Inflammatory macrophage treated with lipopolysaccharide for 4 hours (primary cell): ENCODE measurements at regions not wholly inside any gene's neighbourhood (a gene's known extent, or its start where the extent isn't known, plus 50 kb on each side); places are given as distances from the start of the nearest gene placed in this dataset.
A peak's percentile ranks its signal among the peaks of the same experiment; 100 is the strongest.

Experiments
- DNase-seq: peaks from one replicate; pipeline ENCODE4 v3.0.0-alpha.2; 2020

DNA sequence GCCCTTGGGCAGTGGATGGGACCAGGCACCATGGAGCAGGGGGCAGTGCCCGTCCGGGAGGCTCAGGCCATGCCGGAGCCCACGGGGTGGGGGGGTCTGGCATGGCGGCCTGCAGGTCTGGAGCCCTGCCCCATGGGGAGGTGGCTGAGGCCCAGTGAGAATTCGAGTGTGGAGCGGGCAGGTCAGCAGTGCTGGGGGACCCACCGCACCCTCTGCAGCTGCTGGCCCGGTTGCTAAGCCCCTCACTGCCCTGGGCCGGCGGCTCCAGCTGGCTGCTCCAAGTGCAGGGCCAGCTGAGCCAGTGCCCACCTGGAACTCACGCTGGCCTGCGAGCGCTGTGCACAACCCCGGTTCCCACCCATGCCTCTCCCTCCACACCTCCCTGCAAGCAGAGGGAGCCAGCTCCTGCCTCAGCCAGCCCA is 1157.9 kb upstream of the ADGRL3 start:
- DNase-seq, result no peak

DNA sequence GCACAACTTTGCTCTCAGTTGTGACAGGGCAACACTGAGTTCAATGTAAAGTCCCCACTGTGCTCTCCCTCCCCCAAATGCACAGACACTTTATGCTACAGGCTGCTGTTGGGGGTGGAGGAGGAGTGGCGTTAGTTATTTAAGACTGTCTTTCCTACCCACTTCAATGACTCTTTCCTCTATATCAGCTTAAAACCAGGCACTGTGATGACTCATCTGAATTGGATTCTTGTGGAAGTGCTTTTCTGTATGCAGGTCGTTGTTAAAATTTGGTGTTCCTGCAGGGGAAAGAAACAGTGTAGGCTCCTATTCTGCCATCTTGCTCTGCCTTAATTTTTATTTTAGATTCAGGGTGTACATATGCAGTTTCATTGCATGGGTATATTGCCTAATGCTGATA is 1157.2 kb upstream of the ADGRL3 start:
- DNase-seq, result no peak

DNA sequence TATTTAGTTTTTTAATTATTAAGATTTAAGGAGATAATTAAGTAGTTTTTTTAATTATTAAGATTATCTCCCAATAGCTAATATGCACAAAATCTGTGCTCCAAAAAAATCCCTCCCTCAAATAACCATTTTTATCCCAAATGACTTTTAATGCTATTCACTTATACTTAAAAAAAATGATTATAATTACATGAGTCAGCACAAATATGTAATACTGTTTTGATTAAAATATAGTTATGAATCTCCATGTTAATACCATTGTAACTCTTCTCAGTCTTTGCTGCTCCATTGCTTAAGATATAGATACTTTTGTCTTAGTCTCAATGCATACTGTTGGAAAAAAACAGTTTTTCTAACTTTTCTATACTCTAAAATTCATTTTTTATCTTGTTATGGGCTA is 1121.1 kb upstream of the ADGRL3 start:
- DNase-seq, result no peak

DNA sequence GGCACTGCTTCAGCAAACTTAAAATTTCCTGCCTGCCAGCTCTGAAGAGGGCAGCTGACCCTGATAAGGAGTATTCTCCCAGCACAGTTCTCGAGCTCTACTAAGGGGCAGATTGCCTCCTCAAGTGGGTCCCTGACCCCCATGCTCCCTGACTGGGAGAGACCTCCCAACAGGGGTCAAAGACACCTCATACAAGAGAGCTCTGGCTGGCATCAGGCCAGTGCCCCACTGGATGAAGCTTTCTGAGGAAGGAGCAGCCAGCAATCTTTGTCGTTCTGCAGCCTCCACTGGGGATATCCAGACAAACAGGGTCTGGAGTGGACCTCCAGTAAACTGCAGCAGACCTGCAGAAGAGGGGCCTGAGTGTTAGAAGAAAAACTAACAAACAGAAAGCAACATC is 1118.3 kb upstream of the ADGRL3 start:
- no peak for DNase-seq

DNA sequence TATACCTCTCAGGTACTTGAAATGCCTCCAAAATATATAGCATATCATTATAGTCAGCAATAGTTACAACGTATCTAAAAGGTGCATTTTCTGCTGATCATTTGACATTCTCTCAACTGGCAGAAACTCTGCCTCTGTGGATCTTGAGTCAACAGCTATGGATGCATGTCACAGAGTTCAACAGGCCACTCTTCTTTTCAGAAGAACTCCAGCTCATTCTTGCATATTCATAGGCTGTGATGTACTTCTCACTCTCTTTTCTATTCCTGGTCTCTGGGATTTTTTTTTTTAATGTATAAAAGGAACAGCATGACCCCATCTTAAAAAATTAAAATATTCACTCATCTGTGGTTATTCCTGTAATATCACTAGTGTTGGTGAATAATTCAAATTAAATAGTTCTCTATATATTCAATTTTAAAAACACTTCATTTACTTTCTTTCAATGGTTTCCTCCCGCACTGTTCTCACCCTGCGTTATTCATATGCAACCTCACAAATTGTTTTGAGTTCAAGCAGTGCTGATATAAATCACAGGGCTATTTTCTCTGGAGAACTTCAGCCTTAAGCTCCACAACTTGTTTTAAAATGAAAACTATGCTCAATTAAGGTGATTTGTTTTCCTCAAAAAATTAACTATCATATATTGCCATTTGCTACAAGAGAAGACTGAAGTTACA is 1111.2 kb upstream of the ADGRL3 start:
- no peak for DNase-seq

DNA sequence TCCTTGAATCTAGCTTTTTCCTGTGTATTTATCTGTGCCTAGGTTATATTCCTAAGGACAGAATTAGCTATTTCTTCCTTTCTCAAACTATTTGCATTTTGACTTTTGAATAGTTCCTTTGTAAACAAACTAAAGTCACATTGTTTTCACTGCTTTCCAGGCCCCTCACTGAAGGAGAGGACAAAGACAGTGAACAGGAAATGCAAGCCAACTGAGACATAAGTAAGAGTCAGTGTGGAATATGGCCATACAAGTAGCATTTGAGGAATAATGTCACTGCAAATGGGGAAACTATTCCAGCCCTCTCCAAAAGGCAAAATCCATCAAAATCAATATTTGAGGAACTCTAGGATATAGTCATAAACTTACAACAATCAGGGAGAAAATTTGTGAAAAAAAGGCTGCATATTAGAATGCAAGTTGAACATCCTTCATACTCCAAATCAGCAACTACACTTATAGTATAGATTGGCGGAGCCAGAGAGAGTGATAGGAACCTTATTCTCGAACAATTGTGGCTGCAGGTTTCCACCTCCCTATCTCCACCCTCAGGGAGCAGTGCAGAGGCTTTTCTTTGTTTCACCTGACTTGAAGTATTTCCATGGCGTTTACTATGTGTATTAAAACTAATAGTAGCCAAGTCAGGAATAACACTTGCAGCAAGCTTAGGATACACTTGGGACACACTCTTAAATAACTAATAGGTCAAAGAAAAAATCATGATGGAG is 1110.4 kb upstream of the ADGRL3 start:
- no peak for DNase-seq

DNA sequence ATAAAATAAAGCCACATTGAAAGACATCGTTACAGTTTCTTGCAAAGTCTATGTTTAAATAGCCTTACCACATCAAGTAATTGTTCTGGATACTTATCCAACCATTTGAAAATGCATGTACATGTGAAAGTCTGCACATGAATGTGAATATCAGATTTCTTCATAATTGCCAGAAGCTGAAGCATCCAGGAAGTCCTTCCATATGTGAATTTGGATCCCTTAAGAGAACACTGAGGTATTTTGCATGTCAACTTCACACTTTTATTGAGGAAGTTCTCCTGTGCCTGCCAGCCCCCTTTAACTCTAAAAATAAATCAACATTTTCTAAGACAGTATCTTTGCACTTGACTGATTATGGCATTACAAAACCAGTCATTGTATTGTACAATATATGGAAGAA is 1103.5 kb upstream of the ADGRL3 start:
- no peak for DNase-seq

DNA sequence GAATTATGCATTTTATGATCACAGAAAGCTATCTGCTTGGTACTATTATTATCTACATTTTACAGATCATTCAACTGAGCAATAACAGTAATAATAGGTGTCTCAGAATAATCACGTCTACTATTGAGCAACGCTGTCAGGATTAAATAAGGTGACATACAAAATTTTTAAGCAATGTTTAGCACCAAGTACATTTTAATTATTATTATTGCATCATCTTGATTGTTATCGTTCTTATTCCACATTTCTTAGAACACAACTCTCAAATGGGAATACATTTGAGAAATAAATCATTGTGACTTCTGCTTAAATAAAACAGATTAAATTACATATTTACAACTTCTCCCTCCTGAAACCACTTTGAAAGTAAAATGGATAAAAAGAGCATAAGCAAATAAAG is 1083.5 kb upstream of the ADGRL3 start:
- DNase-seq, result no peak

DNA sequence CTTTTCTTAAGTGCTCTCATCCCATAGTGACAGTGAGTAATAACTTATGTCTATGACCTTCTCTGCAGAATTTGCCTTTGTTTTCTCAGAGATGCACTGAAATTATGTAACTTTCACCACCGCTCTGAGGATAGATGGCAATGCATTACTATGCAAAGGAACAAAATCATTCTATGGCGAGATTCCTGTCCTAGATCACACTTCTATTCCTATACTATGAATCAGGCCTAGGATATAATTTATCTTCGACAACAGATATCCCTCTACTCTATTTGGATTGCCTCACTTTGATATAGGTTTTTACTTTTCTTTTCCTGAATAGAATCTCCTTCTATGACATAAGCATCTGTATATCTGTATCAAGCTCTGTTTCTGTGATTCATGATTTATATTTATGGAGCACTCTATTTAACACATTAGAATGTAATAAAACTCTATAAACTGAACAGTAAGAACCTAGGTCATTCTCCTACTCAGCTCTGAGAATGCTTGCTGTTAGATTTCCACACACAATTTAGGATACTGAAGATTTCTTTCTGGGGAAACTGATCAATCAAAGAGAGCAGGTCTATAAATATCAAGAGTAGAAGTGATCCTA is 1082.3 kb upstream of the ADGRL3 start:
- no peak for DNase-seq

DNA sequence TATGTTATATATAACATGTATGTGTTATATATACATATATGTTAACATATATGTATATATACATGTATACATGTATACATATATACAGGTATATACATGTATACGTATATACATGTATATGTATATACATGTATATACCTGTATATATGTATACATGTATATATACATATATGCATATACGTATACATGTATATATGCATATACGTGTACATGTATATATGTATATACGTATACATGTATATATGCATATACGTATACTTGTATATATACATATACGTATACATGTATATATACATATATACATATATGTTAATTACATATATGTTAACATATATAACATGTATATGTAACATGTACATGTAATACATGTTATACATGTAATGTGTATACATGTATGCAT is 1077.3 kb upstream of the ADGRL3 start:
- no peak for DNase-seq

DNA sequence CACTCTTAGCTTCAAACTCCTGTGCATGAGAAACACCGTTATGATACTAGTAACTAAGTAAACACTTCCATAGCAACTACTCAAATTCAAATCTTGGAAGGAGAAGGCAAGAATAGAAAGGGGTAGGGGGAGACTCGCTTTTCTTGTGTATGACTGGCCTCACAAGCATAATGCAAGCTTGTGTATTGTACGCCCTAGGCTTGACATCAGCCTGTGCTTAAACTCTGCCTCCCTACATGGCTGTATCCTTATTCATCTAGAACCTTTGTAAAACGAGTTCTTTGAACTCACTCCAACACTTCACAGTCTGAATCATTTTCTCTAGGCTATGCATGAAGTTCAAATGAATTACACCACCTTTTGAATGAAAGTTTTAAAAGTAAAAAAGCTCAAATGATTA is 1071.2 kb upstream of the ADGRL3 start:
- DNase-seq, result no peak

DNA sequence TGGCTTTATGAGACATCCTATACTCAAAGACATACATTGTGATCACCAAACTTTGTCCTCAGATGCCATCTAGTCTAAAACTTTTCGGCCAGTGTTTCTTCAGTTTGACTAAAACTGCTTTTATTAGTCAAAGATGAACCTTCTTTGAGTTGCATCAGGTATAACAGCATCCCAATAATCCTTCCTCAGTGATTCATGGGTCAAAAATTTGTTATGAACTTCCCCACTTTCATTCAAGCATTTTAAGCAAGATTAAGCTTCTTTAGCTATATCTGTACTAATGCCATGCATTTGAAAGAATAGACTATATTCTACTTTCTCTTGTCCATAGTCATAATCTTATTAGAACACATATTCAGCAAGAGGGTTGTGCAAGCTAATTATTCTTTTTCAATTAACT is 1070.4 kb upstream of the ADGRL3 start:
- DNase-seq, result no peak

DNA sequence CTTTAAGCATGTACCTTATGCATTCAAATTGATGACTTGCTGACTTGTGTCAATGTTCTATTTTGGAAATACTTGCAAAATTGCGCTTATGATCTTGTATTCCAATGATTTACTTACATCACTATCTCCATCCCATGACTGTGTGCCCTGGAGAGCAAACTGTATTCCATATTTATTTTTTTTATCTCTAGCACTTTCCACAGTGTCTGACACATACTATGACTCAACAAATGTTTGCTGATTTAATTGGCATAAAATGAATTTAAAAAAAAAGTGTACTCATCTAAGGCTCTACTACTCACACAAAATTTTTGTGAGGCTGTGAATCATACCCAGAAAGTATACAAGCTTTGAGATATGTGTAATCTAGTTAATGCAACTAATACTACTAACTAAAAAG is 1066.8 kb upstream of the ADGRL3 start:
- no peak for DNase-seq

DNA sequence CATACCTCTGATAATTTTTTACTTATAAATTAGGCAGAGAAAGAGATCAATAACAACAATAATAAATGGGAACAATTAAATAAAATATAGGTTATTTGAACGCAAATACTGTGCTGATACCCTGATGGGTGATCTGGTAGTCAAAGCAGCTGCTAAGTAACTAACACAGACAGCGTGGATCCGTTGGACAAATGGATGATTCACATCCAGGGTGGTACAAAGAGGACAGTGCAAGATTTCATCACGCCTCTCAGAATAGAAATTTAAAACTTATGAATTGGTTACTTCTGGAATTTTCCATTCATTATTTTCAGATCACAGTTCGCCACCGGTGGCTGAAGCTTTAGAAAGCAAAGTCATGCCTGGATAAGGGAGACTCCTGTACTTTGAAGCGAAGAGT is 1066.0 kb upstream of the ADGRL3 start:
- no peak for DNase-seq

DNA sequence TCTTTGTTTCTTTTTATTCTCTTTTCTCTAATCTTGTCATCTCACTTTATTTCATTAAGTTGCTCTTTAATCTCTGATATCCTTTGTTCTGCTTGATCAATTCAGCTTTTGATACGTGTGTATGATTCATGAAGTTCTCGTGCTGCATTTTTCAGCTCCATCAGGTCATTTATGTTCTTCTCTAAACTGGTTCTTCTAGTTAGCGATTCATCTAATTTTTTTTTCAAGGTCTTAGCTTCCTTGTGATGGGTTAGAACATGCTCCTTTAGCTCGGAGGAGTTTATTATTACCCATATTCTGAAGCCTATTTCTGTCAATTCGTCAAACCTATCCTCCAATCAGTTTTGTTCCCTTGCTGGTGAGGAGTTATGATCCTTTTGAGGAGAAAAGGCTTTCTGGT is 1045.0 kb upstream of the ADGRL3 start:
- DNase-seq, result no peak

DNA sequence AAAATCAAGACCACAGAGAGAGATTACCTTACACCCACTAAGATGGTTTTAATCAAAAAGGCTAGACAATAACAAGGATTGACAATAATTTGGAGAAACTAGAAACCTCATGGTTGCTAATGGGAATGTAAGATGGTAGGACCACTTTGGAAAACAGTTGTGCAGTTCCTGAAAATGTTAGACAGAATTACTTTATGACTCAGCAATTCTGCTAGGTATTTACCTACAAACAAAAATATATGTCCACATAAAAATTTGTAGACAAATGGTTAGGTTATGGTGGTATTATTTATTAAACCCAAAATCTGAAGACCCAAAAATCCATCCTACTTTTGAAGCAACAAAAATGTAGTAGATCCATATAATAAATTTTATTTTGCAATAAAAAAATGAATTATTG is 1027.0 kb upstream of the ADGRL3 start:
- DNase-seq, result no peak

DNA sequence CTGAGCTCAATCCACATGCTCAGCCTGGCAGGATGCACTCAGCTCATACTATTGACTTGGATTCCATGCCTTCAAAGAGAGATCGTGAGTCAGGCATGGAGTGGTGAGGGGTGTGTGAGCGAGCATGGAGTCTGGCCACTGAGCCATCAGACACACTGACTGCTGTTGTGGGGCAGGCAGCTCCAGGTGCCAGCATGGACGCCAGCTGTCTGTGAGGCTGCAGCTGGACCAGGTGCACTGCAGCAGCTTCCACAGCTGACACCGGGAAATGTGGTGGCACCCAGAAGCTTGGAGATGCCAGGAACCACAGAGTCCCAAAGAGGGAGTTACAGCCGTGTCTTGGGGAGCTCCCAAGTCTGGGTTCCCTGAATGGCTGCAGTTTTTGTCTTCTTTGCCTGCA is 1026.4 kb upstream of the ADGRL3 start:
- no peak for DNase-seq

DNA sequence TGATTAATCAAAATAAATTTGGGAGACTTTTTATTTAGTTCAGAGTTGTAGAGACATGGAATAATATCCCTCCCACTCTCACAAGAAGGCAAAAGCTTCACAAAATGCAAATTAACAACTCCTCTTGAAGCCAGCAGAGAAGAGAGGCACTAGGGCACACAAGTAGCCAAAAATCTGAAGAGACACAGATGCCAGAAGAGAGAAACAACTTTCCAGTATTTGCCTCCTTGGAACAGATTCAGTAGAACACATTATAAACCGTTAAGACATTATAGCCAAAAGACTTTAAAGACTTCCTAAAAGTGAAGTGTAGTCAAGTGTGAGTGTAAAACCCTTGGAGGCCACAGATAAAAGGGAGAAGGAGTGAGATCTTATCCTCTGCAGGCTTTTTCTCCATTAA is 1024.9 kb upstream of the ADGRL3 start:
- DNase-seq, result no peak

DNA sequence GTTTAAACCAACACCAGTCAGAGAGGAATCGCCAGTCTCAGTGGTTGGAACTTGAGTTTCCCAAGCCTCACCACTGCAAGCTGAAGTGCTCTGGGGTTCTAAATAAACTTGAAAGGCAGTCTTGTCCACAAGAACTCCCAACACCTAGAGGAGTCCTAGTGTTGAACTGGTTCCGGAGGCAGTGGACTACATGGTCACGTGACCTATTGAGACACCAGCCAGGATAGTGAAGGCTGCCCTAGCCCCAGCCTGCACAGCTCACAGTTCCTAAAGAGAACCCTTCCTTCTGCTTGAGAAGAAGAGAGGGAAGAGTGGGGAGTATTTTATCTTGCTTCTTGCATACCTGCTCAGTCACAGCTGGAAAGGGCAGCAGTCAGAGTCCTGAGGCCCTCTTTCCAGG is 1012.7 kb upstream of the ADGRL3 start:
- no peak for DNase-seq

DNA sequence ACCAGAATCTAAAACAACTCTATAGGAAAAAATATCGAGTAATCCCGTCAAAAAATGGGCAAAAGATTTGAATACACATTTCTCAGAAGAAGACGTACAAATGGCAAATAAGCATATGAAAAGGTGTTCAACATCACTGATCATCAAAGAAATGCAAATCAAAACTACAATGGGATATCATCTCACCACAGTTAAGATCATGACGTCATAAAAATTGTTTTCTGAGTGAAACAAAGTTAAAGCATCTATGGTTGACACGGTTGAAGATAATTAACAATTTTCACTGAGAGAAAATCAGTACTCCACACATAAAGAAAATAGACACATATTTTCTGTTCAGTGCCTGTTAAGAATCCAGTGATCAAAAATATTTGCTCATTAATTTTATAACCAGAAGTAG is 1010.8 kb upstream of the ADGRL3 start:
- DNase-seq, result no peak

DNA sequence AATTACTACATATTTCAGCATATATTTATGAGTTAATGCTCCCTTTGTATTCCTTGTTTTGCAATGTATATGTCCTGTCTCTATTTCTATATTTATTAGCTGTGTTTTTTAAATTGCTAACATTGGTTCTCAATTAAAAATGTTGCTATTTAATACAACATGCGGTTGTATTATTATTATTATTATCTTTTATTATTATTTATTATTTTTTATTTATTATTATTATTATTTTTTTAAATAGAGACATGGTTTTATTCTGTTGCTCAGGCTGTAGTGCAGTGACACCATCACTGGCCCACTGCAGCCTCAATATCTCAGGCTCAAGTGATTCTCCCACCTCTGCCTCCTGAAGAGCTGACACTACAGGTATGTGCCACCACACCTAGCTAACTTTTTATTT is 1005.9 kb upstream of the ADGRL3 start:
- no peak for DNase-seq

DNA sequence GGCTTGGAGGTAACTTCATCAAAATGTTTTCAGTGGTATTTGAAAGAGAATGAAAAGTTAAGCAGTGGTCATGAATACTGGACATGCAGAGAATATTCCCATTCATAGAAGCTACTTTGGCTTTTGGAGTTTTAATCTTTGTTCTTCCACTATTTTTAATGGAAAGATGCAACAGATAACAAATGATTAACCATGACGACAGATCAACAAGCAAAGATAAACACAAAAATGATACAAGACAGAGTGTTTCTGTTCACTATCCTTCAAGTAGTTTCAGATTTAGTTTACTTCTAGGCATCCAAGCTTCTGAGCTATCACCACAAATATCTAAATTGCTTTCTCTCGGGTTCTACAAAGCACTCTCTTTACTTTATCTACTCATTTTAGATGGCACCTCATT is 1004.9 kb upstream of the ADGRL3 start:
- no peak for DNase-seq

DNA sequence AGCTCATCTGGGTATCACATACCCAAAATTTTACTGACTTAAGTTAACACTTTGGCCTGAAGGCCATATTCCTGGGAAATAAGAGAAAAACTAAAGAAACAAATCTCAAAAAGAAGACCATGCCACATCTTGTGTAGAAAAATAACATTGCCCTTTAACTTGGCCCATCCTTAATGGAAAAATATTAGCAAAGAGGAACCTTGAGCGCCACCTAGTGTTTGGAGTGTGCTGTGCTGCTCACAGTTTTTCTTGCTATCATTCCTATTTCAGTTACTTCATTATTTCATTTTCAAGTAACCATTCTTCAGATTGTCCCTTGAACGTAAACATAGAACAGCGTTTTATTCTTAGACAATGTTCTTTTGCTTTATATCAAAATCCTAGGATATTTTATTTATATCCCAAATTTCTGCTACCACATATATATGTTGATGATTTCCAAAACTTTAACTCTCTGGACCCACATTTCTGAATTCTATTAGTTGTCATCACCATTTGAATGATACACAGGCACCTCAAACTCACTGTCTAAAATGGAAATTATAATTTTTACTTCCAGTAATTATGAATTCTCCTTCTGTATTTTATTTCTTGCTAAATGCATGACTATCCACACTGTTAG is 999.0 kb upstream of the ADGRL3 start:
- peak; percentile 47 for DNase-seq

DNA sequence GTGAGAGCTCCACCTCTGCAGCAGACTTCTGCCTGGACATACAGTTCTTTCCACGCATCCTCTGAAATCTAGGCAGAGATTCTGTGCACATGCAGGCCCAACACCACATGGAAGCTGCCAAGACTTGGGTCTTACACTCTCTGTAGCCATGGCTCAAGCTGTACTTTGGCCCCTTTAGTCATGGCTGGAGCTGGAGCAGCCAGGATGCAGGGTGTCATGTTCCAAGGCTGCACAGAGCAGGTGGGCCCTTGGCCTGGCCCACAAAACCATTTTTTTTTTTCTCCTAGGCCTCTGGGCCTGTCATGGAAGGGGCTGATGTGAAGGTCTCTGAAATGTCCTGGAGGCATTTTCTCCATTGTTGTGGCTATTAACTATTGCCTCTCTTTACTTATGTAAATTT is 990.5 kb upstream of the ADGRL3 start:
- no peak for DNase-seq
